Fibroblast of villous mesenchyme (primary cell): ENCODE measurements at regions not wholly inside any gene's neighbourhood (a gene's known extent, or its start where the extent isn't known, plus 50 kb on each side); places are given as distances from the start of the nearest gene placed in this dataset.
"Not testable (repeated sequence)": the region's sequence is repeated elsewhere in the genome, so short reads cannot be mapped to it uniquely, and the experiment has no call there.

Experiments
- DNase-seq: peaks from one replicate; pipeline ENCODE4 v3.0.0-alpha.2; 2010; ENCODE audit warnings: low read depth
- H3K4me3 ChIP-seq: 2 replicates; pipeline ENCODE4 v1.5.1; 2011; ENCODE audit warnings: low read depth, mild to moderate bottlenecking, low read length
- TF ChIP-seq, protein P1 (sequence below): IDR thresholded peaks from 2 replicates; pipeline ENCODE4 v1.5.1; 2012; ENCODE audit warnings: low read depth, mild to moderate bottlenecking, low read length; ENCODE audit not compliant: insufficient read depth

DNA sequence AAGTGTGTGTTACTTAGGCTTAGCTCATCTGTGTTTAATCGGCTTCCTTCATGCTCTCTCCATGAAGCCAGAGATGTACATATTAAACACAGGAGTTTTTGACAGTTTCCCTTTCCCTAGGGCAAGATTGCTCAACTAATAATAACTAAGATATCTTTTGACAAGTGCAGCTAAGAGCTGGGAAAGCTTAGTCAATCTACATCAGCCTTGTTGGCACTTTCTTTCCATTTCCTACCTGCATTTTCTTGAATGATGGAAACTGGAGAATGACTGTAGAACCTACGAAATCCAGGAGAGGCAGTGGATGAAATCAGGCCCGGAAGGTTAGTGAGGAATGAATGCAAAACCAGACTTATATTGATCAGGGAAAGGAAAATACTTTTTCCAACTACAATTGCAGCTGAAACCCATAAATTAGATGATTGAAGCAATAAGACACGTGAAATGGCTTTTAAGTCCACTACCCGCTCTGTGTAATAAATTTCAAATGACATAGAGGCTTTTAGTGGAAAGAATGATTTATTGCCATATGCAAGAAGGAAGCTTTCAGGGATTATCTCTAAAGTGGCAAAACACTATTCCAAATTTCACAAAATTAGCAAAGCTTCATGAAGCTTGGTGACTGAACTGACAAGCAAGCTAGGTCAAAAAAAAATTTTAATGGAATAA is 237.2 kb upstream of the ID4 start:
- no peak for DNase-seq
- no peak overlapping the region for H3K4me3 ChIP-seq
- TF ChIP-seq, protein P1, sequence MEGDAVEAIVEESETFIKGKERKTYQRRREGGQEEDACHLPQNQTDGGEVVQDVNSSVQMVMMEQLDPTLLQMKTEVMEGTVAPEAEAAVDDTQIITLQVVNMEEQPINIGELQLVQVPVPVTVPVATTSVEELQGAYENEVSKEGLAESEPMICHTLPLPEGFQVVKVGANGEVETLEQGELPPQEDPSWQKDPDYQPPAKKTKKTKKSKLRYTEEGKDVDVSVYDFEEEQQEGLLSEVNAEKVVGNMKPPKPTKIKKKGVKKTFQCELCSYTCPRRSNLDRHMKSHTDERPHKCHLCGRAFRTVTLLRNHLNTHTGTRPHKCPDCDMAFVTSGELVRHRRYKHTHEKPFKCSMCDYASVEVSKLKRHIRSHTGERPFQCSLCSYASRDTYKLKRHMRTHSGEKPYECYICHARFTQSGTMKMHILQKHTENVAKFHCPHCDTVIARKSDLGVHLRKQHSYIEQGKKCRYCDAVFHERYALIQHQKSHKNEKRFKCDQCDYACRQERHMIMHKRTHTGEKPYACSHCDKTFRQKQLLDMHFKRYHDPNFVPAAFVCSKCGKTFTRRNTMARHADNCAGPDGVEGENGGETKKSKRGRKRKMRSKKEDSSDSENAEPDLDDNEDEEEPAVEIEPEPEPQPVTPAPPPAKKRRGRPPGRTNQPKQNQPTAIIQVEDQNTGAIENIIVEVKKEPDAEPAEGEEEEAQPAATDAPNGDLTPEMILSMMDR: no peak

- no peak for DNase-seq
- no peak overlapping the region for H3K4me3 ChIP-seq
- TF ChIP-seq, protein P1: no peak
These were observed 234.6 kb upstream of the ID4 start for GRCh38 chr6:19602434-19603013.

GRCh38 chr6:19603721-19604120 is 233.4 kb upstream of the ID4 start:
- H3K4me3 ChIP-seq: no peak overlapping the region
- no peak for DNase-seq
- TF ChIP-seq, protein P1: no peak

- DNase-seq: no peak
- no peak overlapping the region for H3K4me3 ChIP-seq
- TF ChIP-seq, protein P1: no peak
These were observed 231.5 kb upstream of the ID4 start for GRCh38 chr6:19605624-19606023.

DNA sequence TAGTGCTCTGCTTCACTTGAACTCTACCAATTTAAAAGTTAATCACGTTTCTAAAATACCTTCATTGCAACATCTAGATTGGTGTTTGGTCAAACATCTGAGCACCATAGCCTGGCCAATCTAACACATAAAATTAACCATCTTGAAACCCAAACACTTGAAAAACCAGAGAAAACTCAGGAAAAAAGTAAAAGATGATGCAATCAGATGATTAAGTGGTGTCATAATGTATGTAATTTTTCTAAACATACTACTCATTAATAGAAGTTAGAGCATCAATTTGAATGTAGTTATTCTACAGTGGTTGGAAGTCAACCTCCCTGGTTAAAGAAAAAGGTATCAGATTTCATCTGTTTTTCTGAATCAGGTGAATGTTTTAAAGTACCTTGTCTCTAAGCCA is 228.6 kb upstream of the ID4 start:
- H3K4me3 ChIP-seq: no peak overlapping the region
- TF ChIP-seq, protein P1: no peak
- DNase-seq: no peak

- H3K4me3 ChIP-seq: no peak overlapping the region
- DNase-seq: no peak
- TF ChIP-seq, protein P1: no peak
These were observed 227.1 kb upstream of the ID4 start for GRCh38 chr6:19609972-19610641.

- H3K4me3 ChIP-seq, DNase-seq: not testable (repeated sequence)
These were observed 224.3 kb upstream of the ID4 start for GRCh38 chr6:19612672-19613466.
